SK-N-SH treated with all-trans-retinoic acid at 6 μM for 48 hours (cell line): ENCODE measurements at regions not wholly inside any gene's neighbourhood (a gene's known extent, or its start where the extent isn't known, plus 50 kb on each side); places are given as distances from the start of the nearest gene placed in this dataset.

Experiments used
- BACH2 ChIP-seq: fragments of 250-450 bp; sonication (Bioruptor Pico); IDR thresholded peaks from 2 replicates; pipeline ENCODE4 v1.9.0; 2021; ENCODE audit warnings: mild to moderate bottlenecking, borderline replicate concordance
- CSDC2 ChIP-seq: fragments of 250-450 bp; sonication (Bioruptor Pico); IDR thresholded peaks from 2 replicates; pipeline ENCODE4 v1.5.0; 2020; ENCODE audit warnings: mild to moderate bottlenecking, moderate library complexity
- ISL1 ChIP-seq: fragments of 250-450 bp; sonication (Bioruptor Pico); IDR thresholded peaks from 2 replicates; pipeline ENCODE4 v2.1.2; 2022; ENCODE audit warnings: mild to moderate bottlenecking, moderate library complexity
- TOX ChIP-seq: fragments of 250-450 bp; sonication (Bioruptor Pico); IDR thresholded peaks from 2 replicates; pipeline ENCODE4 v1.8.0; 2021; ENCODE audit warnings: mild to moderate bottlenecking, moderate library complexity, borderline replicate concordance
- ZC3H10 ChIP-seq: fragments of 250-450 bp; sonication (Bioruptor Pico); IDR thresholded peaks from 2 replicates; pipeline ENCODE4 v1.5.1; 2021; ENCODE audit warnings: mild to moderate bottlenecking, moderate library complexity
- ZFP30 ChIP-seq: fragments of 450-650 bp; formaldehyde crosslinking; IDR thresholded peaks from 2 replicates; pipeline ENCODE4 v1.5.0; 2022; ENCODE audit warnings: mild to moderate bottlenecking, moderate library complexity
- ZNF70 ChIP-seq: fragments of 450-650 bp; formaldehyde crosslinking; IDR thresholded peaks from 2 replicates; pipeline ENCODE4 v1.5.0; 2020; ENCODE audit warnings: mild to moderate bottlenecking, moderate library complexity
- ZNF8 ChIP-seq: fragments of 450-650 bp; formaldehyde crosslinking; IDR thresholded peaks from 2 replicates; pipeline ENCODE4 v1.5.0; 2020; ENCODE audit warnings: mild to moderate bottlenecking, moderate library complexity
- TF ChIP-seq, protein P1 (sequence below): fragments of 250-450 bp; sonication (Bioruptor Pico); IDR thresholded peaks from 2 replicates; pipeline ENCODE4 v1.5.1; 2021; ENCODE audit warnings: mild to moderate bottlenecking, moderate library complexity
- TF ChIP-seq, protein P2 (sequence below): fragments of 250-450 bp; sonication (Bioruptor Pico); IDR thresholded peaks from 2 replicates; pipeline ENCODE4 v1.5.1; 2020; ENCODE audit warnings: low read depth, mild to moderate bottlenecking, moderate library complexity
- TF ChIP-seq, protein P3 (sequence below): fragments of 250-450 bp; sonication (Bioruptor Pico); IDR thresholded peaks from 2 replicates; pipeline ENCODE4 v1.8.0; 2020; ENCODE audit warnings: mild to moderate bottlenecking, moderate library complexity, borderline replicate concordance

DNA sequence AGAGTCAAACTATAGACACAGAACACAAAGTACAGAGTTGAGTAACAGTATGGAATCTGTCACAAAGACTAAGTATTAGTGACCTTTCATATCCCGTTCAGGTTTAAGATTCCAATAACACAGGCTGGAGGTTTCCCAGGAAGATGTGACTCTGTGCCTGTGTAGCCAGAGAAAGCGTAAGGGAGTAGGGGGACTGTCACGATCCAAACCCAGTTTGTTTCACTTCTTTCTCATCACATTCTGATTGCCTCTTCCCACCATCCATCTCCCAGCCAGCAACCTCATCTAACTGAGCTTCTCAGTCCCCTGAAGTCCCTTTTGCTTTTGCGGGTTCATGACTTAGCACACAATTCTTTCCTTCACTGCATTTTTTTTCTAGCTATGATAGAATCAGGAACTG lies 76.4 kb upstream of the NPVF start:
- TF ChIP-seq, protein P1, sequence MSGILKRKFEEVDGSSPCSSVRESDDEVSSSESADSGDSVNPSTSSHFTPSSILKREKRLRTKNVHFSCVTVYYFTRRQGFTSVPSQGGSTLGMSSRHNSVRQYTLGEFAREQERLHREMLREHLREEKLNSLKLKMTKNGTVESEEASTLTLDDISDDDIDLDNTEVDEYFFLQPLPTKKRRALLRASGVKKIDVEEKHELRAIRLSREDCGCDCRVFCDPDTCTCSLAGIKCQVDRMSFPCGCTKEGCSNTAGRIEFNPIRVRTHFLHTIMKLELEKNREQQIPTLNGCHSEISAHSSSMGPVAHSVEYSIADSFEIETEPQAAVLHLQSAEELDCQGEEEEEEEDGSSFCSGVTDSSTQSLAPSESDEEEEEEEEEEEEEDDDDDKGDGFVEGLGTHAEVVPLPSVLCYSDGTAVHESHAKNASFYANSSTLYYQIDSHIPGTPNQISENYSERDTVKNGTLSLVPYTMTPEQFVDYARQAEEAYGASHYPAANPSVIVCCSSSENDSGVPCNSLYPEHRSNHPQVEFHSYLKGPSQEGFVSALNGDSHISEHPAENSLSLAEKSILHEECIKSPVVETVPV: no peak
- TF ChIP-seq ISL1 (CRISPR knock-in tag) (no peak), TOX (no peak), ZFP30 (CRISPR knock-in tag) (no peak), ZC3H10 (no peak), BACH2 (CRISPR knock-in tag) (no peak), ZNF70 (CRISPR knock-in tag) (no peak), ZNF8 (CRISPR knock-in tag) (no peak), CSDC2 (CRISPR knock-in tag) (no peak)
- TF ChIP-seq, protein P2, sequence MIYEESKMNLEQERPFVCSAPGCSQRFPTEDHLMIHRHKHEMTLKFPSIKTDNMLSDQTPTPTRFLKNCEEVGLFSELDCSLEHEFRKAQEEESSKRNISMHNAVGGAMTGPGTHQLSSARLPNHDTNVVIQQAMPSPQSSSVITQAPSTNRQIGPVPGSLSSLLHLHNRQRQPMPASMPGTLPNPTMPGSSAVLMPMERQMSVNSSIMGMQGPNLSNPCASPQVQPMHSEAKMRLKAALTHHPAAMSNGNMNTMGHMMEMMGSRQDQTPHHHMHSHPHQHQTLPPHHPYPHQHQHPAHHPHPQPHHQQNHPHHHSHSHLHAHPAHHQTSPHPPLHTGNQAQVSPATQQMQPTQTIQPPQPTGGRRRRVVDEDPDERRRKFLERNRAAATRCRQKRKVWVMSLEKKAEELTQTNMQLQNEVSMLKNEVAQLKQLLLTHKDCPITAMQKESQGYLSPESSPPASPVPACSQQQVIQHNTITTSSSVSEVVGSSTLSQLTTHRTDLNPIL (CRISPR knock-in tag): no peak
- TF ChIP-seq, protein P3, sequence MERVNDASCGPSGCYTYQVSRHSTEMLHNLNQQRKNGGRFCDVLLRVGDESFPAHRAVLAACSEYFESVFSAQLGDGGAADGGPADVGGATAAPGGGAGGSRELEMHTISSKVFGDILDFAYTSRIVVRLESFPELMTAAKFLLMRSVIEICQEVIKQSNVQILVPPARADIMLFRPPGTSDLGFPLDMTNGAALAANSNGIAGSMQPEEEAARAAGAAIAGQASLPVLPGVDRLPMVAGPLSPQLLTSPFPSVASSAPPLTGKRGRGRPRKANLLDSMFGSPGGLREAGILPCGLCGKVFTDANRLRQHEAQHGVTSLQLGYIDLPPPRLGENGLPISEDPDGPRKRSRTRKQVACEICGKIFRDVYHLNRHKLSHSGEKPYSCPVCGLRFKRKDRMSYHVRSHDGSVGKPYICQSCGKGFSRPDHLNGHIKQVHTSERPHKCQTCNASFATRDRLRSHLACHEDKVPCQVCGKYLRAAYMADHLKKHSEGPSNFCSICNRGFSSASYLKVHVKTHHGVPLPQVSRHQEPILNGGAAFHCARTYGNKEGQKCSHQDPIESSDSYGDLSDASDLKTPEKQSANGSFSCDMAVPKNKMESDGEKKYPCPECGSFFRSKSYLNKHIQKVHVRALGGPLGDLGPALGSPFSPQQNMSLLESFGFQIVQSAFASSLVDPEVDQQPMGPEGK (CRISPR knock-in tag): no peak
